Epithelial cell of esophagus (primary cell): ENCODE measurements at regions not wholly inside any gene's neighbourhood (a gene's known extent, or its start where the extent isn't known, plus 50 kb on each side); places are given as distances from the start of the nearest gene placed in this dataset.

ENCODE experiments used
- DNase-seq: peaks from one replicate; pipeline ENCODE4 v3.0.0; 2010; ENCODE audit warnings: low read depth
- H3K4me3 ChIP-seq: 2 replicates; pipeline ENCODE4 v1.5.1; 2011; ENCODE audit warnings: mild to moderate bottlenecking, low read length, control low read depth
- TF ChIP-seq, protein P1 (sequence below): IDR thresholded peaks from 2 replicates; pipeline ENCODE4 v1.5.1; 2011; ENCODE audit warnings: low read depth, mild to moderate bottlenecking, low read length, control low read depth, inconsistent platforms; ENCODE audit not compliant: insufficient read depth; ENCODE audit errors: missing control alignments

DNA sequence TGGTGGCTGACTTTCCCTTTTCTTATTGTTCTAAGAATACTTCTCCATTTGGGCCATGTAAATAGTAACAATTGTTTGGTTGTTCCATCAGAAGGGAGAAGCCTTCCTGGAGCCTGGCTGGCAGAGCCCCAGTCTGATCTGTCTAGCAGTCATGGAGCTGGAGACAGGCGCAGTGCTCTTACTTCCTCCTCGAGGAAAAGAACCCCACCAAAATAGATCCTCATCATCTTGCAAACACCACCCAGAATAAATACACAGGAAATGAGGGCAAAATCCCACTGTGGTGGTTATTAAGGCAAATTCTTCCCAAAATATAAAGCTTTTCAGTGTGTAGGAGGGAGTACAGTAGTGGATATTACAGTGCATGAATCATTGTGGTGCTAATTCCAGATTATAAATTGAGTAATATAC, 195.1 kb upstream of the SGK1 start:
- H3K4me3 ChIP-seq = no peak overlapping the region
- TF ChIP-seq, protein P1, sequence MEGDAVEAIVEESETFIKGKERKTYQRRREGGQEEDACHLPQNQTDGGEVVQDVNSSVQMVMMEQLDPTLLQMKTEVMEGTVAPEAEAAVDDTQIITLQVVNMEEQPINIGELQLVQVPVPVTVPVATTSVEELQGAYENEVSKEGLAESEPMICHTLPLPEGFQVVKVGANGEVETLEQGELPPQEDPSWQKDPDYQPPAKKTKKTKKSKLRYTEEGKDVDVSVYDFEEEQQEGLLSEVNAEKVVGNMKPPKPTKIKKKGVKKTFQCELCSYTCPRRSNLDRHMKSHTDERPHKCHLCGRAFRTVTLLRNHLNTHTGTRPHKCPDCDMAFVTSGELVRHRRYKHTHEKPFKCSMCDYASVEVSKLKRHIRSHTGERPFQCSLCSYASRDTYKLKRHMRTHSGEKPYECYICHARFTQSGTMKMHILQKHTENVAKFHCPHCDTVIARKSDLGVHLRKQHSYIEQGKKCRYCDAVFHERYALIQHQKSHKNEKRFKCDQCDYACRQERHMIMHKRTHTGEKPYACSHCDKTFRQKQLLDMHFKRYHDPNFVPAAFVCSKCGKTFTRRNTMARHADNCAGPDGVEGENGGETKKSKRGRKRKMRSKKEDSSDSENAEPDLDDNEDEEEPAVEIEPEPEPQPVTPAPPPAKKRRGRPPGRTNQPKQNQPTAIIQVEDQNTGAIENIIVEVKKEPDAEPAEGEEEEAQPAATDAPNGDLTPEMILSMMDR = no peak
- no peak for DNase-seq

DNA sequence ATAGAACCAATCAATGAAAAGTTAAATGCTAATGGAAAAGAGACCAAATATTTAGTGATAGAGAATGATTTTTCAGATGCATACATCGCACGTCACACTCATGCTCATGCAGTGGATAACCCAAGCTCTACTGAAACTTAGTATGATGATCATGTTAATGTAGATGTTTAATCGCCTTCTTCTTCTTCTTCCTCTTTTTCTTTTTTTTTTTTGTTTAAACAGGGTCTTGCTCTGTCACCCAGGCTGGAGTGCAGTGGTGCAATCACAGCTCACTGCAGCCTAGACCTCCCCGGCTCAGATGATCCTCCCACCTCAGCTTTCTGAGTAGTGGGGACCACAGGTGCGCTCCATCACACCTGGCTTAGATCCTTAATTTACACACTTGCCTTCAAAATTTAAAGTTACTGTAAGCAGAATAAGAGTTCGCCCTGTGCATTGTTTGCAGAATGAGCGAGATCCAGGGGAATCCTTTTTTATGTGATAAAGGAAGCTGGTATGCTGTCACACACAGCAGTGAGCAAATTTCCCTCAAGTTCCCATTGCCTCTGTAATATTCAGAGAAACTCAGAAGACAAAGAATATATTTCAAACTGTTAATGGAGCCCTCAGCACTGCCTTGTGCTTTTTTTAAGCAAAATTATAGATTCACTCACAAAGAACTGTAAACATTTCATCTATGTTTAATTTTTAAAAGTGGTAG, 194.2 kb upstream of the SGK1 start:
- no peak for DNase-seq
- TF ChIP-seq, protein P1 = no peak
- no peak overlapping the region for H3K4me3 ChIP-seq

DNA sequence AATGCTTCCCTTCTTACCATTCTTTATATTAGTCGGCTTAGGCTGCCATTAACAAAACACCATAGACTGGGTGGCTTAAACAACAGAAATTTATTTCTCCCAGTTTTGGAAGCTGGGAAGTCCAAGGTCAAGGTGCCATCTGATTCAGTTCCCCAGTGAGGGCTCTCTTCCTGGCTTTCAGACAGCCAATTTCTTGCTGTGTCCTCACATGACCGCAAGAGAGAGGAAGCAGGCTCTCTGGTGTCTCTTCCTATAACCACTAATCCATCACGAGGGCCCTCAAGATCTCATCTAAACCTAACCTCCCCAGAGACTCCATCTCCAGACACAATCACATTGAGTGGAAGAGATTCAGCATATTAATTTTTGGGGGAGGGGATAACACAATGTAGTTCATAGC, 193.0 kb upstream of the SGK1 start:
- TF ChIP-seq, protein P1 = no peak
- DNase-seq = no peak
- H3K4me3 ChIP-seq = no peak overlapping the region

DNA sequence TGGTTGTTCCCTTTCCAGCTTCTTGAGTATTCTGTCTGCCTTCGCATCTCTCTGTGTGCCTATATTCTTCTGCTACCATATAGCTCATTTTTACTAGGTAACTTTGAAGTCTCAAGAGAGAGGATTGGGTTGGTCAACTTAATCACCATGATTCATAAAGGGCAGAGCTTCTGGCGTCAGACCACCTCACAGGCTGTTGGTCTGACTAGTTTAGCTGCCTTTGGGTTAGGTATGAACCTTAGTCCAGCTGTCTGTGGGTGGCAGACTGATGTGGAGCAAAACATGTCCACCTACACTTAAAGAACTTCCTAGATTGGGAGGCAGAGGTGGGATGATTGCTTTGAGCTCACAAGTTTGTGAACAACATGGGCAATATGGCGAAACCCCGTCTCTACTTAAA, 192.2 kb upstream of the SGK1 start:
- TF ChIP-seq, protein P1 = no peak
- DNase-seq = peak; percentile 71
- no peak overlapping the region for H3K4me3 ChIP-seq

DNA sequence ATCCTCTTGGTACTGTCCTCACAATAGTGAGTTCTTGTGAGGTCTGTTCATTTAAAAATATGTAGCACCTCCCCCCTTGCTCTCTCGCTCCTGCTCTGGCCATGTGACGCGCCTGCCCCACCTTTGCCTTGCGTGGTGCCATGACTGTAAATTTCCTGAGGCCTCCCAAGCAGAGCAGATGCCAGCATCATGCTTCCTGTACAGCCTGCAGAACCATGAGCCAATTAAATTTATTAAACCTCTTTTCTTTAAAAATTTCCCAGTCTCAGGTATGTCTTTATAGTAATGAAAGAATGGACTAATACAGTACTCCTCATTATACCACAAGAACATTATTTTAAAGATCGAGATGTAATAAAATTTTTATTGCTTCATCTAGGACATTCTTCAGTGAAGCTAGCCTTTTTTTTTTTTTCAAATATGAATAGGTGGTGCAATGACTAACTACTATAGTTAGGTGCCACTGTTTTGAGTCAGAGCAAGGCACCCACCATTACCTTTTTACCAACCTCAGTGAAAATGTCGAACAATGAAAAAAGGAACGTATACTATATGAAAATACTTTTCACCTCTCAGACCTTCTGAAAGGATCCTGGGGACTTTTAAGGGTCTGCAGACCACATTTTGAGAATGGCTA, 191.1 kb upstream of the SGK1 start:
- TF ChIP-seq, protein P1 = no peak
- H3K4me3 ChIP-seq = no peak overlapping the region
- DNase-seq = peak; percentile 60

DNA sequence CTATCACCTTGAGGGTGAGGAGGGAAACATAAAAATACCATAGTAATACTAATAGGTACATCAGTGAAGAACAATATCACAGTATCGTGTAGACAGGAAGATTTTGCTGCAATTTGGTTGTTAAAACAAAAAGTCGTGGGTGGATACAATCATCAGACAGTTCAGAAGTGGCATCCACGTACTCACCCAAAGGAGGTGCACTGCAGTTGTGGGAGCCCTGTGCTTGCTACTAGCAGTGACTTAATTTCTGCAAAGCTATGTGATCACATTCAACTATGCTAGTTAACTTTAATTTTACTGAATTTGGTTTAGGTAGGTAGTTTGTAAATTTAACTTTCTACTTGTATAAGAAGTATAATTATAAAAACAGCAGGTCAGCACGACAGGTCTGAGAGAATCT, 188.2 kb upstream of the SGK1 start:
- TF ChIP-seq, protein P1 = no peak
- DNase-seq = no peak
- no peak overlapping the region for H3K4me3 ChIP-seq
